WI38 (cell line): ENCODE measurements at regions not wholly inside any gene's neighbourhood (a gene's known extent, or its start where the extent isn't known, plus 50 kb on each side); places are given as distances from the start of the nearest gene placed in this dataset.
"Not testable (repeated sequence)": the region's sequence is repeated elsewhere in the genome, so short reads cannot be mapped to it uniquely, and the experiment has no call there.

ENCODE experiments used
- H3K4me3 ChIP-seq: 2 replicates; pipeline ENCODE4 v1.5.1; 2011; ENCODE audit warnings: low read depth, mild to moderate bottlenecking, control low read depth, low read length
- TF ChIP-seq, protein P1 (sequence below): IDR thresholded peaks from 2 replicates; pipeline ENCODE4 v1.5.1; 2012; ENCODE audit warnings: low read depth, mild to moderate bottlenecking, control low read depth, low read length

GRCh38 chr2:131646669-131647297 lies 119.1 kb downstream of the CCDC74A start:
- TF ChIP-seq, protein P1, sequence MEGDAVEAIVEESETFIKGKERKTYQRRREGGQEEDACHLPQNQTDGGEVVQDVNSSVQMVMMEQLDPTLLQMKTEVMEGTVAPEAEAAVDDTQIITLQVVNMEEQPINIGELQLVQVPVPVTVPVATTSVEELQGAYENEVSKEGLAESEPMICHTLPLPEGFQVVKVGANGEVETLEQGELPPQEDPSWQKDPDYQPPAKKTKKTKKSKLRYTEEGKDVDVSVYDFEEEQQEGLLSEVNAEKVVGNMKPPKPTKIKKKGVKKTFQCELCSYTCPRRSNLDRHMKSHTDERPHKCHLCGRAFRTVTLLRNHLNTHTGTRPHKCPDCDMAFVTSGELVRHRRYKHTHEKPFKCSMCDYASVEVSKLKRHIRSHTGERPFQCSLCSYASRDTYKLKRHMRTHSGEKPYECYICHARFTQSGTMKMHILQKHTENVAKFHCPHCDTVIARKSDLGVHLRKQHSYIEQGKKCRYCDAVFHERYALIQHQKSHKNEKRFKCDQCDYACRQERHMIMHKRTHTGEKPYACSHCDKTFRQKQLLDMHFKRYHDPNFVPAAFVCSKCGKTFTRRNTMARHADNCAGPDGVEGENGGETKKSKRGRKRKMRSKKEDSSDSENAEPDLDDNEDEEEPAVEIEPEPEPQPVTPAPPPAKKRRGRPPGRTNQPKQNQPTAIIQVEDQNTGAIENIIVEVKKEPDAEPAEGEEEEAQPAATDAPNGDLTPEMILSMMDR = no peak
- H3K4me3 ChIP-seq = peak overlapping the region; percentile 39

- H3K4me3 ChIP-seq = not testable (repeated sequence)
These were observed 120.9 kb downstream of the CCDC74A start for GRCh38 chr2:131648565-131648964.

DNA sequence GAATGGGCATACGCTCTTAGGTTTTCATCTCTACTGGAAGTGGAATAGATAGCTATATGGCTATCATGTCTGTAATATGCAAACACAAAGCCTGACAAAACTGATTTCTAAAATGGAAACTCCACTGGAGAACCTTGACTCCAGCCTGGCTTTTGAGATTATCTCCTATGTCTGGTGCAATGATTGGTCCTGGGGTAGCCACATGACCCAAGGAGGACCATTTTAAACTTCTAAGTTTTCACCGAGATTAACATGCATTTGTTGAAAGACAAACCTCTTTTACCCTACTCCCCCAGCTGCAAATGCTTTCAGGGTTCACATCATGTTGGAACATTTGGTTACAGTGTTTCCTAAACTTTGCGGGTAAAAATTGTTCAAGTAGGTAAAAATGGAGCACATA lies 124.6 kb downstream of the CCDC74A start:
- not testable (repeated sequence) for H3K4me3 ChIP-seq

- H3K4me3 ChIP-seq = not testable (repeated sequence)
These were observed 126.4 kb downstream of the CCDC74A start for GRCh38 chr2:131654107-131654506.

DNA sequence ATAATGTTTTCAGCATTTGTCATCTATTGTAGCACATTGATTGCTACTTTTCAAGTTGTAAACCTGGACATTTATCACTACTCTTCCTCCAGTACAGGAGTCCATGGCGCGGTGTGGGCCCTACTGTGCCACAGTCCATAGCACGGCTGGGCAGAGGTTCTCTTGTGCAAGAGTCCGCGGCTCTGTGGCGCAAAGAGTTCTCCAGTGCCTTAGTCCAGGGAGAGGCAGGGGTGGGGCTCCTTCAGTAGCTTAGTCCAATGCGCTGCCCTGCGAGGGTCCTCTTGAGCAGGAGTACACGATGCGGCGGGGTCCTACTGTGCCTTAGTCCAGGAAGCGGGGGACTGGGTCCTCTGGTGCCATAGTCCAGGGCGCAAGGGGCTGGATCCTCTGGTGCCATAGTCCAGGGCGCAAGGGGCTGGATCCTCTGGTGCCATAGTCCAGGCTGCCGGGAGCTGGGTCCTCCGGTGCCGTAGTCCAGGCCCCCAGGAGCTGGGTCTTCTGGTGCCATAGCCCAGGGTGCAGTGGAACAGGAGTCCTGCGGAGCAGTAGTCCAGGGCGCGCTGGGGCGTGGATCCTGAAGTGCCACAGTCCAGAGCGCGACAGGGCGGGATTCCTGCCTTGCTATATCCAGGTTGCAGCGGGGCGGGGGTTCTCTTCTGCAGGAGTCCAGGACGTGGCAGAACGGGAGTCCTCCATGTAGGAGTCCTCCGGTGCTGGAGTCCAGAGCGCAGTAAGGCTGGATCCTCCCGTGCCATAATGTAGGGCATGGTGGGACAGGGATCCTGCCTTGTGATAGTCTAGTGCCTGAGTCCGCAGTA lies 129.3 kb downstream of the CCDC74A start:
- TF ChIP-seq, protein P1 = no peak
- no peak overlapping the region for H3K4me3 ChIP-seq

GRCh38 chr2:131657895-131658768 lies 130.4 kb downstream of the CCDC74A start:
- TF ChIP-seq, protein P1 = no peak
- H3K4me3 ChIP-seq = no peak overlapping the region

DNA sequence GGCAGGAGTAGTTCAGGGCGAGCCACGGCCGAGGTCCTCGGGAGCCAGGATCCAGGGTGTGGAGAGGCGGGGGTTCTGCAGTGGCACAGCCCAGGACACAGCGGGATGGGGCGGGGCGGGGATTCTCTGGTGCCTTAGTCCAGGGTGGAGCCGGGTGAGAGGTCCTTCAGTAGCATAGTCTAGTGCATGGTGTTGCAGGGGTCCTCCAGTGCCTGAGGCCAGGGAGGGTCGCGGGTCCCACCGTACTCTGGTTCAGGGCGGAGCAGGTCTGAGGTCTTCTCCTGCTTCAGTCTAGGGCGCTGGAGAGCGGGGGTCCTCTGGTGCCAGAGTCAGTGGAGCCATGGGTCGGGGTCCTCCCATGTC lies 131.1 kb downstream of the CCDC74A start:
- no peak overlapping the region for H3K4me3 ChIP-seq
- TF ChIP-seq, protein P1 = no peak

DNA sequence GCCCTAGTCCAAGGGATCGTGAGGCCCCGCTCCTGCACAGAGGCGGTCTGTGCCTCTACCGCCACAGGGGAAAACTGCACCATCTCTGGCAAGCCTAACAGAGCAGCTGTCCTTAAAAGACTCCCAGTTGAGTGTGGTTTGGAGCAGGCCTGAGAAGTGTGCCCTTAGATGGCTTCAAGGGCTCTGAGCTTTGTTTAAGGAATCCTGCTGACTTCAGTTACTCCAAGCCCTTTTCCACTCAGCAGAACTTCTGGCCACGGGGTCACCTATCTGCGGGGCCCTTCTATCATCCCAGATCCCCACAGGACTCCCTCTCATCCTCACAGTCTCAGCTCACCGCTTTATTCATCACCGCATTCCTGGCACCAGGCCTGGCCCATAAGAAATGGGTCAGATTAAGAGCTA lies 131.5 kb downstream of the CCDC74A start:
- H3K4me3 ChIP-seq = no peak overlapping the region
- TF ChIP-seq, protein P1 = no peak

- not testable (repeated sequence) for H3K4me3 ChIP-seq
These were observed 133.6 kb downstream of the CCDC74A start for GRCh38 chr2:131661101-131661782.

- not testable (repeated sequence) for H3K4me3 ChIP-seq
These were observed 134.3 kb downstream of the CCDC74A start for GRCh38 chr2:131661884-131662535.

GRCh38 chr2:131663501-131663900 lies 135.8 kb downstream of the CCDC74A start:
- not testable (repeated sequence) for H3K4me3 ChIP-seq

GRCh38 chr2:131665716-131666115 lies 138.0 kb downstream of the CCDC74A start:
- H3K4me3 ChIP-seq = not testable (repeated sequence)
